ENCODE measurements at regions not wholly inside any gene's neighbourhood (a gene's known extent, or its start where the extent isn't known, plus 50 kb on each side); places are given as distances from the start of the nearest gene placed in this dataset.
"Not testable (repeated sequence)": the region's sequence is repeated elsewhere in the genome, so short reads cannot be mapped to it uniquely, and the experiment has no call there.

- TF ChIP-seq CTCF (IDR thresholded peaks at IDR 0.05; ENCODE audit: control extremely low read depth, extremely low read depth, low read depth, missing control alignments), result no peak
- ChIA-PET CTCF (no interaction called here), POLR2A (no interaction called here)
- no peak for DNase-seq (ENCODE audit: extremely low spot score)
Measured at GRCh38 chr2:144625226-144625625, 105.3 kb upstream of the ZEB2 start.

- DNase-seq (ENCODE audit: extremely low spot score), result no peak
- TF ChIP-seq CTCF (IDR thresholded peaks at IDR 0.05; ENCODE audit: control extremely low read depth, extremely low read depth, low read depth, missing control alignments), result no peak
- POLR2A ChIA-PET, result no interaction called here
- CTCF ChIA-PET, result no interaction called here
Measured at GRCh38 chr2:144624451-144624850, 104.5 kb upstream of the ZEB2 start.

DNA sequence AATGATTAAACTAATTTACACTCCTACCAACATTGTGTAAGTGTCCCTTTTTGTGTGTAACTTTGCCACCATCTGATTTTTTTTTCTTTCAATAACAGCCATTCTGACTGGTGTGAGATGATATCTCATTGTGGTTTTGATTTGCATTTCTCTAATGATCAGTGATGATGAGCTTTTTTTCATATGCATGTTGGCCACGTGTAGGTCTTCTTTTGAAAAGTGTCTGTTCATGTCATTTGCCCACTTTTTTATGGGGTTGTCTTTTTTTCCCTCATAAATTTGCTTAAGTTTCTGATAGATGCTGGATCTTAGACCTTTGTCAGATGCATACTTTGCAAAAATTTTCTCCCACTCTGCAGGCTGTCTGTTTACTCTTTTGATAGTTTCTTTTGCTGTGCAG, 102.5 kb upstream of the ZEB2 start:
- CTCF ChIA-PET, result interaction anchor here (1.6 kb wide), 1 partner anchor 20 kb away, joined by 4 read pairs; no protein-coding TSS in a partner anchor
- POLR2A ChIA-PET; DNase-seq (ENCODE audit: extremely low spot score): not testable (repeated sequence)

- no peak for TF ChIP-seq CTCF (IDR thresholded peaks at IDR 0.05; ENCODE audit: control extremely low read depth, extremely low read depth, low read depth, missing control alignments)
- POLR2A ChIA-PET, result no interaction called here
- CTCF ChIA-PET, result no interaction called here
- DNase-seq (ENCODE audit: extremely low spot score), result no peak
Measured at GRCh38 chr2:144621266-144621665, 101.3 kb upstream of the ZEB2 start.

DNA sequence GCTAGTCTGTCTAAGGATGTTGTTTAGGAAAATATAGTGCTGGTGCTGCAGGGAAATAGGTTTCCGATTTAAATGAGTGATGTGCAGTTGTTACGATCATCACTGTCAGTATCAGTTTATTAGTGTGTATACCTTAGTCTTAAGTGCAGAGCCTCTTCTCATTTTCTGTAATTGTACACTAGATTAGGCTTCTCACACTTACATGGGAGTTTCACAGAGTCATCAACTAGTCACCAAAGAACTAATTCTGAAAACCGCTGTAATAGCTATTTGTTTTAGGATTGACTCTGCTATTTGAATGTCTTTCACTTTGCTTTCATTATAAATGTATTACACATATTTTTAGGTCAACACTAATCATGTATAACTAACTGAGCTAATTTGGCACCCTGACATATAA, 99.8 kb upstream of the ZEB2 start:
- CTCF ChIA-PET, result interaction anchor here (1.0 to 1.6 kb wide), 4 partner anchors 11 to 52 kb away, joined by 3 read pairs; no protein-coding TSS in a partner anchor
- DNase-seq (ENCODE audit: extremely low spot score), result no peak
- POLR2A ChIA-PET, result no interaction called here

GRCh38 chr2:144617171-144617570, 97.3 kb upstream of the ZEB2 start:
- POLR2A ChIA-PET, CTCF ChIA-PET: not testable (repeated sequence)

More for the DNA sequence above, 99.8 kb upstream of the ZEB2 start:
- no peak for TF ChIP-seq CTCF (IDR thresholded peaks at IDR 0.05; ENCODE audit: control extremely low read depth, extremely low read depth, low read depth, missing control alignments)

GRCh38 chr2:144615866-144616565, 96.1 kb upstream of the ZEB2 start:
- POLR2A ChIA-PET, result no interaction called here
- no peak for TF ChIP-seq CTCF (IDR thresholded peaks at IDR 0.05; ENCODE audit: control extremely low read depth, extremely low read depth, low read depth, missing control alignments)
- no peak for DNase-seq (ENCODE audit: extremely low spot score)
- CTCF ChIA-PET, result no interaction called here

More at GRCh38 chr2:144617171-144617570, 97.3 kb upstream of the ZEB2 start:
- DNase-seq (ENCODE audit: extremely low spot score), result not testable (repeated sequence)
